NCI-H524 treated with DMSO at 0.1 percent for 48 hours (cell line): ENCODE measurements at regions not wholly inside any gene's neighbourhood (a gene's known extent, or its start where the extent isn't known, plus 50 kb on each side); places are given as distances from the start of the nearest gene placed in this dataset.

Source experiments
- DNase-seq: peaks from one replicate; lab custom pipeline; 2025; lab: John Stamatoyannopoulos, UW

- no peak for DNase-seq
Measured at GRCh38 chr17:72578817-72579470, 458.1 kb downstream of the SOX9 start.

GRCh38 chr17:72579990-72580320, 459.1 kb downstream of the SOX9 start:
- no peak for DNase-seq

- no peak for DNase-seq
Measured at GRCh38 chr17:72580321-72581127, 459.7 kb downstream of the SOX9 start.

GRCh38 chr17:72587156-72587555, 466.3 kb downstream of the SOX9 start:
- no peak for DNase-seq

GRCh38 chr17:72587773-72588511, 467.1 kb downstream of the SOX9 start:
- DNase-seq: no peak

GRCh38 chr17:72588561-72588960, 467.7 kb downstream of the SOX9 start:
- DNase-seq: no peak

- peak; percentile 49 for DNase-seq
Measured at GRCh38 chr17:72588961-72589360, 468.1 kb downstream of the SOX9 start.

- no peak for DNase-seq
Measured at GRCh38 chr17:72590382-72590781, 469.6 kb downstream of the SOX9 start.

GRCh38 chr17:72590882-72591281, 470.1 kb downstream of the SOX9 start:
- DNase-seq: no peak

GRCh38 chr17:72591289-72592241, 470.7 kb downstream of the SOX9 start:
- no peak for DNase-seq

GRCh38 chr17:72592242-72592966, 471.6 kb downstream of the SOX9 start:
- DNase-seq: peak; percentile 23

GRCh38 chr17:72592967-72593325, 472.1 kb downstream of the SOX9 start:
- no peak for DNase-seq

- no peak for DNase-seq
Measured at GRCh38 chr17:72594248-72594647, 473.4 kb downstream of the SOX9 start.
